Esophagus muscularis mucosa (tissue), 4 donors: ENCODE measurements at regions not wholly inside any gene's neighbourhood (a gene's known extent, or its start where the extent isn't known, plus 50 kb on each side); places are given as distances from the start of the nearest gene placed in this dataset.

Source experiments
- EP300 ChIP-seq: sonication (generic); formaldehyde crosslinking; IDR thresholded peaks from one replicate; pipeline ENCODE4 v1.6.1; 2017; ENCODE audit warnings: antibody characterized with exemption
- POLR2A ChIP-seq: fragments of 450-650 bp; IDR thresholded peaks from one replicate; pipeline ENCODE4 v1.6.1; 2017; ENCODE audit warnings: antibody characterized with exemption, moderate library complexity, mild to moderate bottlenecking, low read depth
- POLR2AphosphoS5 ChIP-seq, 2 donors: sonication (generic); formaldehyde crosslinking; IDR thresholded peaks; one replicate each; pipeline ENCODE4 v1.6.1; 2017; ENCODE audit warnings: antibody characterized with exemption in 2 of 2
- TF ChIP-seq, protein P1 (sequence below), 3 experiments: fragments of 200-600 bp in 2 of 3; fragments of 450-650 bp in 1 of 3; sonication (generic) in 2 of 3; IDR thresholded peaks; one replicate each; pipeline ENCODE4 v1.5.1; 2017 to 2019; ENCODE audit warnings: antibody characterized with exemption in 3 of 3, mild to moderate bottlenecking in 2 of 3, moderate library complexity in 1 of 3

DNA sequence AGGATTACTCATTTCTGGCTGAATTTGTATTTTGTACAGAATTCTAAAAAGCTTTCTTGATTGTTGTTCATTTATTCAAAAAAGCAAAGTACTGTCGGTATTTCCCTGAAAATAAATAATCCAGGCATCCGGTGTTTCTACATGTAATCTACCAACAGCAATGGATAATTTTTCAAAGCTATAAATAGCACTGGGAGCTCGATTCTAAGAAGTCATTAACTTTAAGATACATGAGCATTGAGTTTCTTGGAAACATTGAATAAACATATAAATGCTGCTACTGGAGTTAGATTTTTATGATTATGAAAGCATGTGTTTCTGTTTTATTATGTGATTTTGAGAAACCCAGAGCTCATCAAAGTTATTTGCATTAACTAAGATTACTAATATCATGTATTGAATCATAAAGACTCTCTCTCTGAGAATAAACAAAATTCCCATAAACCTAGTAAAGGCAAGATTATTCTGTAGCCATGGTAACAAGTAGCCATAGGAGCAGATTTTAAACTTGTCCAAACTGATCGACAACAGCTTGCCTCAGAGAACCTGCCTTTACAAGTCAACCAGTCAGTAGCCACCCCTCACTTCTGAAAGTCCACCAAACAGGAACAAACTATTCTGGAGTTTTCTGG is 197.0 kb downstream of the DRD1 start:
- TF ChIP-seq, protein P1, sequence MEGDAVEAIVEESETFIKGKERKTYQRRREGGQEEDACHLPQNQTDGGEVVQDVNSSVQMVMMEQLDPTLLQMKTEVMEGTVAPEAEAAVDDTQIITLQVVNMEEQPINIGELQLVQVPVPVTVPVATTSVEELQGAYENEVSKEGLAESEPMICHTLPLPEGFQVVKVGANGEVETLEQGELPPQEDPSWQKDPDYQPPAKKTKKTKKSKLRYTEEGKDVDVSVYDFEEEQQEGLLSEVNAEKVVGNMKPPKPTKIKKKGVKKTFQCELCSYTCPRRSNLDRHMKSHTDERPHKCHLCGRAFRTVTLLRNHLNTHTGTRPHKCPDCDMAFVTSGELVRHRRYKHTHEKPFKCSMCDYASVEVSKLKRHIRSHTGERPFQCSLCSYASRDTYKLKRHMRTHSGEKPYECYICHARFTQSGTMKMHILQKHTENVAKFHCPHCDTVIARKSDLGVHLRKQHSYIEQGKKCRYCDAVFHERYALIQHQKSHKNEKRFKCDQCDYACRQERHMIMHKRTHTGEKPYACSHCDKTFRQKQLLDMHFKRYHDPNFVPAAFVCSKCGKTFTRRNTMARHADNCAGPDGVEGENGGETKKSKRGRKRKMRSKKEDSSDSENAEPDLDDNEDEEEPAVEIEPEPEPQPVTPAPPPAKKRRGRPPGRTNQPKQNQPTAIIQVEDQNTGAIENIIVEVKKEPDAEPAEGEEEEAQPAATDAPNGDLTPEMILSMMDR (IDR thresholded peaks at IDR 0.05): no peak
- no peak for TF ChIP-seq POLR2AphosphoS5 (IDR thresholded peaks at IDR 0.05)
- no peak for TF ChIP-seq POLR2A
- no peak for TF ChIP-seq EP300
